HG03354 (cell line): ENCODE measurements at regions not wholly inside any gene's neighbourhood (a gene's known extent, or its start where the extent isn't known, plus 50 kb on each side); places are given as distances from the start of the nearest gene placed in this dataset.

Source experiments
- ATAC-seq: cut with Tn5 transposase; IDR thresholded peaks from one replicate; pipeline ENCODE4 v1.9.1; 2021; ENCODE audit warnings: mild to moderate bottlenecking; ENCODE audit not compliant: unreplicated experiment, poor library complexity, severe bottlenecking

DNA sequence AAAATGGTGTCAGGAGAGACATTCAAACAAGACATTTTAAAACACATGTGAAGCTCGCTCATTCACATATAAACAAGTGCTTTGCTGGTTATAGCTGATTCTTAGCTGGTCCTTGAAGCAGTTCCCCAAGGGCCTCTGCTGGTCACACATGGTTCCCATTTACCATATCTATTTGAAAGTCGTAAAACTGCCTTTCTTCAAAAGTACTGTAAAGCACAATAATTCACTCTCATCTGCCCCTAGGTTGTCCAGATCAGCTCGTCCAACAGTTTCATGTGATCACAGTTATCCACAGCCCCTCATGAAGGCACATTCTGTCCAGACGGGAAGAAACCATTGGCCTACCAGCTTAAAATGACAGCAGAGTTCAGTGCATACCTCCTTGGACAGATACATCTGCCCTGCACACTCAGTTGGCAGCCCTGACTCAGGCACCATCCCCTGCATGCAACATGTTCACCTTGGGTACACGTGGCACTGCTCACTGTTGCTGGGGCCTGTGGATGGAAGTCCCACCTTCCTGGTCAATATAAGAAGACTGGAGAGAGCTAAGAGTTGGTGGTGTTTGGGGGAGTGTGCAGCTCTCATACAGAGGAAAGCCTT lies 108.0 kb upstream of the HAAO start:
- no peak for ATAC-seq

DNA sequence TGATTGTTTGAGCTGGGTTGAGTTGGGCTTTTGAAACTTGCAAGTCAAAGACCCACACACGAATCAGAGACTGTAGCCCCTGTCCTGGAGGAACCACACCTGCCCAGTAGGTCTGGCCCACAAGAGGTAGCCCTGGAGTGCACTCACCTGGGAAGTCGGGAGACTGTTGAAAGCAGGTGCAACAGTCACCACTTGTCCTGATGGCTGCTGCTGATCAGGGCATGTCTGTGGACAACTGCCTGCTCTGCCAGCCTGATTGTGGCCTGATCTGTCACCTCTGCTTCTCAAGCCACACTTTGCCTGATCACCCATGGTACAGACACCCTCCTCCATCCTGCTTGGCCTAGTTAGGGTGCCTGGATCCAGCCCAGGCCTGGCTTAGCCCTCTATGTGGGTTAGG lies 105.0 kb upstream of the HAAO start:
- no peak for ATAC-seq

DNA sequence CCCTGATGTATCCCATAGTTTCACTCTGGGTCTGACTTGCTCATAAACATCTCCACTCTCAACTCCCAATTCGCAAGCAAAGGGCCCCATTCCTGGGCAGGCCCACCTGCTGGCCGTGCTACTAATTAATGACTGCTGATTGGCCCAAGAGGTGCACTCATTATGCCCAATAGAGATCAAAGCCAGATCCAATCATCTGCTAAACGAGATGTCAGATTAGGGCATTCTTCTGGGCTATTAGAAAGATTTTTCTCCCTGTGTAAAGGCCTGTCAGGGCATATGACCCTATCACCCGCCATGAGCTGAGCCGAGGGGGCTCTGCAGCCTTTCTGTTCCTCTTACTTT lies 103.4 kb upstream of the HAAO start:
- ATAC-seq, result no peak

DNA sequence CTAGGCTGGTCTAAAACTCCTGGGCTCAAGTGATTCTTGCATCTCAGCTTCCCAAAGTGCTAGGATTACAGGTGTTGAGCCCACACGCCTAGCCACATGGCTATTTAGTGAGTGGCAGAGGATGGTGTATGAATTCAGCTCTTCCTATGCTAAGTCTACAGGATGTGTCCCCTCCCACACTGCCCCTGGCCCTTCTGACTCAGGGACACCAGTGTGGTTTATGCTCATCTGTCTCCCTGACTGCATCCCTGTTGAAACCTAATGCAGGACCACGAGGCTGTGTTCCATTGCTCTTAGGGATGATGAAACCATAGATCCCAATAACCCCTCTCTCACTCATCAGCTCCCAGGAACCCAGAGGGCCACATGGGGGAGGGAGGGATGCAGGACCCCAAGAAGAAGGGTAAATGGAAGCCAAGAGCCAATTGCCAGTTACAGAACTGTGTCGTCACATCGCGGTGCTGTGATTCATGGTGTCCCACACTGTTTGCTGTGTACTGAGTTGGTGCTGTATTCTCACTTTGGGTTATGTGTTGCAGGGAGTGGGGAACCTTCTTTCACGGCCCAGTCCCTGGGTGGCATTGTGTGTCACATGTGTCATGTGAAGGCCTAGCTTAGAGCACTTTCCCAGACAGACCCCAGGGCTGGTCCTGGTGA lies 102.9 kb upstream of the HAAO start:
- no peak for ATAC-seq

DNA sequence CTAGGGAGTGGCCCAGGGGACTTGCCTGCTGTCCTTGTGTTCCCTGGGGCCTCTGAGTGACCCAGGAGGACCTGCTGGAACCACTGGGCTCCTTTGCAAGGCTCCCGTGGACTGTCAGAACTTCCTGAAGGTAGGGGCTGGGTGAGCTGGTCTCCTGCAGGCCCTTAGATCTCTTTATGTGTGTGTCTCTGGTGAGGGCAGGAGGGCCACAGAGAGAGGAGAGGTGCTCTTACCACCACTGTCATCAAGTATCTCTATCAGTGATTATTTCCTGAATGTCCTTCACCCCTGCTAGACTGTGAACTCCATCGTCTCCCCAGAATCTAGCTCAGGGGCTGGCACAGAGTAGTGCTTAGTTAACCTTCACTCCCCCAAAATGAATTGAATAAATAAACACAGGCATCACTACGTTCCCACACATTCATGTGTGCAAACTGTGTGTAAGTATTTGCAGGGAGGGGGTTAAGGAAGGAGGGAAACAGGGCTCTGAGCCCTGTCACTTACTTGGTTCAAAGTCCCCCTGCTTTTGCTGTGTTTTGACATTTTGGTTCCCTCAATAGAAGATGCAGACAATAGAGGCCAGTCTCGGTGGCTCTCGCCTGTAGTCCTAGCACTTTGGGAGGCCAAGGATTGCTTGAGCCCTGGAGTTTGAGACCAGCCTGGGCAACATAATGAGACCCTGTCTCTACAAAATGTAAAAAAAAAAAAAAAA lies 100.8 kb upstream of the HAAO start:
- ATAC-seq, result no peak

DNA sequence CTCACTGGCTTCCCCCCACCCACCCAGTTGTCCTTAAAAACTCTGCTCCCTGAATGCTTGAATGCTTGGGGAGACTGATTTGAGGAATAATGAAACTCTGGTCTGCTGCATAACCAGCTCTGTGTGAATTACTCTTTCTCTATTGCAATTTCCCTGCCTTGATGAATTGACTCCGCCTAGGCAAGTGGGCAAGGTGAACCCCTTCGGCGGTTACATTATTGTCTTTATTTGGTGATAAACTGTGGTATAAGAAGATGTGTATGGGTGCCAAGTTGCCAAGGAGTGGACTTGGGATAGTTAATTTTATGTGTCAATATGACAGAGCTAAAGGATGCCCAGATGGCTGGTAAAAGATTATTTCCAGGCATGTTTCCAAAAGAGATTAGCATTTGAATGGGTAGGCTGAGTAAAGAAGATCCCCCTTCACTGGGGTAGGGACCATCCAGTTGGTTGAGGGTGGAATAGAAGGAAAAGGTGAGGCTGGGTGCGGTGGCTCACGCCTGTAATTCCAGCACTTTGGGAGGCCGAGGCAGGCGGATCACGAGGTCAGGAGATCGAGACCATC lies 98.5 kb upstream of the HAAO start:
- ATAC-seq, result no peak

DNA sequence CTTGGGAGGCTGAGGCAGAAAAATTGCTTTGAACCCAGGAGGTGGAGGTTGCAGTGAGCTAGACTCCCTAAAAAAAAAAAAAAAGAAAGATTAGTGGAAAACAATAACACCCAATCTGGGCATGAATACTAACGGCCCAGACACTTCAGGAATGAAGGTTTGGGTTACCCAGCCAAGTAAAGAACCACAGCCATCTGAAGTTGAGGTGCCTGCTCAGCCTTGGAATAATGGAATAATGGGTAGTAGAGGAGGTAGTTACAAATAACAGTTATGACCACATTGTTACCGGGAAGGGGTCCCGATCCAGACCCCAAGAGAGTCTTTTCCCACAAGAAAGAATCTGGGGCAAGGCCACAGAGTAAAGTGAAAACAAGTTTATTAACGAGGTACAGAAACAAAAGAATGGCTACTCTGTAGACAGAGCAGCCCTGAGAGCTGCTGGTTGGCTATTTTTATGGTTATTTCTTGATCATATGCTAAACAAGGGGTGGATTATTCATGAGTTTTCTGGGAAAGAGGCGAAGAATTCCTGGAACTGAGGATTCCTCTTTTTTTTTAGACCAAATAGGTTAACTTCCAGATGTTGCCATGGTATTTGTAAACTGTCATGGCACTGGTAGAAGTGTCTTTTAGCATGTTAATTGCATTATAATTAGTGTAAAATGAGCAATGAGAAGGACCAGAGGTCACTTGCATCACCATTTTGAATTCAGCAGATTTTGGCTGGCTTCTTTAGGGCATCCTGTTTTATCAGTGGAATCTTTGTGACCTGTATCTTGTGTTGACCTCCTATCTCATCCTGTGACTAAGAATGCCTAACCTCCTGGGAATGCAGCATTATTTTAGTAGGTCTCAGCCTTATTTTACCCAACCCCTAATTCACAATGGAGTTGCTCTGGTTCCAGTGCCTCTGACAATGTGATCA lies 96.2 kb upstream of the HAAO start:
- no peak for ATAC-seq

DNA sequence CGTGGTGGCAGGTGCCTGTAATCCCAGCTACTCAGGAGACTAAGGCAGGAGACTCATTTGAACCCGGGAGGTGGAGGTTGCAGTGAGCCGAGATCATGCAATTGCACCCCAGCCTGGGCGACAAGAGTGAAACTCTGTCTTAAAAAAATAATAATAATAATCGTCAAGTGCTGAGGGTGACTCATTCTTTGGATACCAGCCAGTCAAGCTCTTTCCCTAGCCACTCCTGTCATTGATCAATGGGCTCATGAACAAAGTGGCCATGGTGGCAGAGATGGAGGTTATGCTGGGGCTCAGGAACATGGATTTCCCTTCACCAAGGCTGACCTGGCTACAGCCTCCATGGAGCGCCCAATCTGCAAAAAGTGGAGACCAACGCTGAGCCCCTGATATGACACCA lies 94.5 kb upstream of the HAAO start:
- ATAC-seq, result no peak

DNA sequence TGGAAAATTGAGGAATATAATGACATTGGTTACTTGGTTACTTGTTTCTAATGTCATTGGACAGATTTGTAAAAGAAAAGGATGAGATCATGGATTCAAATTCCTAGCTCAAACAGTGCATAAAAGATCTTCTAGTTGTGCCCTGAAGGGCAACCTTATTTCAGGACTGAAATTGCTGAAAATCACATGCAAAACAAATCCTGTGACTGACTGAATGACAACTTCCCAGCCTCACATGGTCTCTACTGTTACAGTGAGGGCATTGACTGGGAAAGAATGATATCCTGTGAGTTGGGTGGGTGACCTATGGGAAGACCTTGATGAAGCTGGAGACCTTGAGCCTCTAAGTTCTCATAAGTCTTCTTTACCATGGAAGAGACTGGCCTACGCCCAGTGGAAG lies 90.4 kb upstream of the HAAO start:
- ATAC-seq, result no peak

DNA sequence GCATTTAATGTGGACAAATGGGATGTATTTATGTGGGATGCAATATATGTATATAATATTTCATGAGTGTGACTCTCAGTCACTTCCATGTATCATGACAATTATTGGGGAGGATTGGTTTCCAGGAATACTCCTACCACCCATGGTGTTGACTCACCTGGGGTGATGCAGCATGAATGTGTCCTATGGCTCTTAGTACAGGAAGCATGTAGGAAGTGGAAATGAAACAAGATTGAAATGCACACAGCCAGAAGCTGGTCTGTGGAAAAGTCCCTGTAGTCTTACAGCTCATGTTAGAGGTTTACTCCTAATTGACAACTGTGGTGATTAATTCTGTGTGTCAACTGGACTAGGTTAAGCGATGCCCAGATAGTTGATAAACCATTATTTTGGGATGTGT lies 89.3 kb upstream of the HAAO start:
- ATAC-seq, result no peak

DNA sequence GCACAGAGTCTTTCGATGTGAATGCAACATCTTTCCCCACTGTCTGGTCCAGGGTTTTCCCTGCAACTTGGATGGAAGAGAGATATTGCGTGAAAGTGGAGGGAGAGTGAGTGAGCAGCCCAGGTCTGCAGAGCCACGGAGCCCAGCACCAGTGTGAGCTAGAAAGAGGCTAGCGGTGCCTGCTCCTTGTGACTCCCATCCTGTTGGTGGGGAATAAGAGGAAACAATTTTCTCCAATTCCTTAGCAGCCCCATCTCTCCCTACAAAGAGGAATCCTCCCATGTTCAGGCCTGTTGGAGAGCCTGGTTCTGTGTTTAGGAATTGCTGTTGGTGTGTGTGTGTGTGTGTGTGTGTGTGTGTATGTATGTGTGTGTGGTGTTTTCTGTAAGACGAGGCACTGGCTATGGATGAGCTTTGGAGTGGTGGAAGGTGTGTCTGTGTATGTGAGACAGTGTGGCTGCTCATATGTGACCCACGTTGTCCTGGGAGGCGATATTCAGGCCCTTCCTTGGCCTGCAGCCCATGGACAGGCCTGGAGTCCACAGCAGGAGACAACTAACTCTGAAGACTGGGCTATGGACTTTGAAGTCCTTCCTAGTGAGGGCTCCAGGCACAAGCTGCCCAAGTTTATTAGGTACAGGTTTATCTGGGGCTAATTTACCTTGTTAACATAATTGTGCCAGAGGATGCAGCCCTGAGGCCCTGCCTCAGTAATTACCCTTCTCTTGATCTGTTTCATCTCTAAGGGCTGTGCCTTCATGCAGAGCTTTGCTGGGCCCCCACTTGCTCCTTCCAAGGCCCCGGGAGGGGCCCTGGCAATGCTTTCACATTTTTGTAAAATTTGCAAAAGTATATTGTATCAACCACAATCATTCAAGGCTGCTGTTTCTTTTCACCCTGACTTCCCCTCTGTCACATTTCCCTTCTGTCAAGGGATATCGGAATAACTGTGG lies 88.6 kb upstream of the HAAO start:
- ATAC-seq, result no peak

DNA sequence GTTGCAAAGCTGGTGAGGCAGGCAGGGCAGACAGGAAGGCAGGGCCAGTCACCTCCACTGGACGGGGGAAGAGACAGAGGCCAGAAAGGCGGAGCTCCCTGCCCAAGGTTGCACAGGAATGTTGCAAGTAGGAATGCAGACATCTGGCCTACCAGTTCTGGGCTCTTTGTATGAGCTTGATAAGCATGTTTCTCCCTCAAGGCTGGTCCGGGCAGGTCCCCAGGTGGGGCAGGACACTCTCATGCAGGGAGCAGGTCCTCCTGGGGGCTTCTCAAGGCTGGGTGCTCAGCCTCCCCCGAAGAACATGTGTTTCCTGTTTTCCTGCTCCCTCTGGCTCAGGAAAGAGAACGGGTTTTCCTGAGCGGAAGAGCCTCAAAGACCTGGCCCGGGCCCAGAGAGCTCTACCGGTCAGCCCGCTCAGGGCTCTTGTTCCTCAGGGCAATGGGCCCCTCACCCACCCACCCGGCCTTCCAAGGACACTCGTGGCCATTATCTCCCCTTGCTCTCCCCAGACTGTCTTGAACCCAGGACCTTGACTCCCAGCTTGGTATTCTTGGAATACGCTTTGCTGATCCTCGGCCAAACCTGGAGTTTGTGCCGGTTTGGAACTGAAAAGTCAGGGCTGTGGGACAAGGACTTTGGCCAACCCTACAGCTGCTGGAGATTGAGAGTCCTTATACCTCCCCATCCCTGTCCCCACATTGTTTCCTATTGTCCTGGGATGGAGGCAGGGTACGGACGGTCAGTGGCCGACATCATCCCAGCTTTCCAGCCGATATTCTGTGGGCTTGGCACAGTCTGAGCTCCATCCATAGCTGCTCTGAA lies 87.7 kb upstream of the HAAO start:
- no peak for ATAC-seq

DNA sequence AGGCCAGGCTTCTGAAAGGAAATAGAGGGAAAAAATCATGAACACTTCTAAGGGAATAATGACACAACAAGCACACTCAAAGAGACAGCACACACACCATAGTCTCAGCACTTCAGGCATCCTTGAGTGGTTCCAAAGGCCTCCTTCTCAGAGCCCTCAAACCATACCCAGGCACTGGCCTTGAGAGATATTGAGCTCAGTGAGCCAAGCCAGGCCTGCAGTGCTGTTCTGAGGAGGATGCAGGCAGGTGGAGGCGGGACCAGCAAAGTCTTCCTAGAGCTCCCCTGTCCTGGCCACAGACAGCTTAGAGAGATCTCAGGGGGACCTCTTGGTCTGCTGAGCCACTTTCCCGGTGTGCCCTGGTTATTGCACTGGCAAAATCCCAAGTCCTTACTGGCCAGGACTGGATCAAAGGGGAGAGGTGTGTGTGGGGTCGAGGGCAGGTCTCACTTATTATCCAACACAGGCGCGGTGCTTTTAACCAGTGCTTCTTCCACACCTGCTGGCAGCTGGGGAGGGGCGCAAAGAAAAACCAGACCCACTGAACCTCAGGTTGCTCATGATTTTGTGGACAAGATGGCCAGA lies 86.8 kb upstream of the HAAO start:
- no peak for ATAC-seq

DNA sequence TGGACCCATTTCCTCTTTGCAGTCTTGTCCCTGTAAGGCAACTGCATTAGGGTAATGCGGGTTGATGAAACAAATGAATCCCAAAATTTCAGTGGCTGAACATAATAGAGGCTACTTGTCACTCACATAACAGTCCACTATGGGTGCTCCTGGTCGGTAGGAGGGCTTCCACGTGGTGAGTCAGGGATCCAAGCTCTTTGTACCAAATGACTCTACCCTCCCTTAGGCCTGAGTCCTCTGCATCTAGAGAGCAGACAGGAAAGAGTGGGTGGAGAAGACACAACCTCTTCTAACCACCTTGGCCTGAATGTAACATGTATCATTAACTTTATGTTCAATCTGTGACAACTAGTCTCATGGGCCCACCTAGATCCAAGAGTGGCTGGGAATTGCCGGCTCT lies 86.2 kb upstream of the HAAO start:
- no peak for ATAC-seq

DNA sequence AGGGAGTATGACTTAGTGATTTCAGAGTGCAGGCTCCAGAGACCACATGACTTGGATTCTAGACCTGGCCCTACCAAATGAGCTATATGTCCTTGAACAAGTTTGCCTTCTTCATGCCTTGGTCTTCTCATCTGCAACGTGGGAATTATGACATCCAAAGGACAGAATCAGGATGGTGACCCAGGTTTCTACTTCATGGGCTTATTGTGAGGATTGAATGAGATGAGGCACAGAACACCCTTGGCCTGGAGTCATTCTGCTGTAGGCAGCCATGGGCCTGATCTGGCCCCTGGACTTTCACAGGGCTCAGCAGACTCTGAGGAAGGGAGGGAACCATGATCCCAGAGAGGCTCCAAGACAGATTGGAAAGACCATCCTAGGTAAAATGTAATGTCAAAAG lies 85.6 kb upstream of the HAAO start:
- no peak for ATAC-seq

DNA sequence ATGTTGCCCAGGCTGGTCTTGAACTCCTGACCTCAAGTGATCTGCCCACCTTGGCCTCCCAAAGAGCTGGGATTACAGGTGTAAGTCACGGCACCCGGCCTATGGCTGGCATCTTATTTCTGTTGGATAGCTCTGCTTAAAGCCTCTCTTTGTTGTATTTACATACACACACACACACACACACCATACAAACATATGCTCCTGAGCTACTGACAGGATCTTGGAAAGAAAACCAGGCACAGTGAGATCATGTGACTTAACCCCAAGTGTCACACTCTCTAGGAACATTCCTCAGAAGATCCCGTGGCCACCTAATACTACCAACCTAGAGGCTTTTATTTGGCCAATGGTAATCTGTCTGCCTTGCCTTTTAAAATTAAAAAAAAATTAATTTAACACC lies 85.1 kb upstream of the HAAO start:
- no peak for ATAC-seq

DNA sequence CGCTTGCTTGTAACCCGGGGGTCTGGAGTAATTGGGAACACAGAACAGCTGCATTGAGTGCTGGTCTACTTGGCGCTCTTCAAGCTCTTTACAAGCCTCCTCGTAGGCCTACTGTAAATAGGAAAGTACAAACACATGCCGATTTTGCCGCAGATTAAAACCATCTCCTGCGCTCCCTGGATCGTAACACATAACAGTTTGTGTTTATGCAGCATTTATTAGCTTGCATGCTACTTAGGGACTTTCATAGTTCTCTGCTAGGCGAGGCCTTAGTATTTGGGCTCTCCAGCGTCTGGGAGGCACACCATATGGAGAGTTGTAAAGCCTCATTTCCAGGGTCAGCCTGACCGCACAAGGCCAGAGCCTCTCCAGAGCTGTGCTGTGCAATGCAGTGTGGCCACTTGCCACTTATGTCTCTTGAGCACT lies 84.0 kb upstream of the HAAO start:
- ATAC-seq, result no peak

DNA sequence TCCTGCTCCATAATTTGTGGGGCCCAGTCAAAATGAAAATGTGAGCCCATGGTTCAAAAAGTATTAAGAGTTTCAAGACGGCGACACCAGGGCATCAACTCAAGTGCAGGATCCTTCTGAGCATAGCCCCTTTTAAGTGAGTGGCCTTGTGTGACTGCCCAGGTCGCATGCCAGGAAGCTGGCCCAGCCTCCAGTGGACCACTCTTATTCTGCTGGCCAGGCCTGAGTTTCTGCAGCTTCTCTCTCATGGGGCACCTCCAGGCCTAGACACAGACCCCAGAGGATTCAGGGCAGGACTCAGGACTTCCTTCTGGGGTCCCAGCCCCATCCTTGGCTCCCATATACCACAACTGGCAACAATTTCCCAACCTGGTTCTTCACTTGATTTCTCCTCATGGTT lies 83.5 kb upstream of the HAAO start:
- no peak for ATAC-seq
